Endothelial cell of umbilical vein (primary cell): ENCODE measurements at regions not wholly inside any gene's neighbourhood (a gene's known extent, or its start where the extent isn't known, plus 50 kb on each side); places are given as distances from the start of the nearest gene placed in this dataset.

ENCODE experiments used
- EZH2 ChIP-seq: IDR thresholded peaks from 2 replicates; pipeline ENCODE4 v1.6.1; 2012; ENCODE audit warnings: borderline replicate concordance, low read depth, mild to moderate bottlenecking, moderate library complexity, low read length, inconsistent platforms; ENCODE audit not compliant: severe bottlenecking
- FOS ChIP-seq: IDR thresholded peaks from 2 replicates; pipeline ENCODE4 v1.6.1; 2011; ENCODE audit warnings: mild to moderate bottlenecking, low read length, moderate library complexity, borderline replicate concordance; ENCODE audit not compliant: insufficient read depth
- GATA2 ChIP-seq: IDR thresholded peaks from 2 replicates; pipeline ENCODE4 v1.7.0; 2011; ENCODE audit warnings: low read depth, mild to moderate bottlenecking, moderate library complexity, mixed read lengths, low read length; ENCODE audit not compliant: insufficient read length, insufficient read depth
- JUN ChIP-seq: IDR thresholded peaks from 2 replicates; pipeline ENCODE4 v1.6.1; 2011; ENCODE audit warnings: borderline replicate concordance, low read depth; ENCODE audit not compliant: insufficient read length, insufficient read depth
- MYC ChIP-seq: IDR thresholded peaks from one replicate; pipeline ENCODE4 v1.6.1; 2011; ENCODE audit warnings: mild to moderate bottlenecking, low read depth, low read length
- POLR2A ChIP-seq: IDR thresholded peaks from 2 replicates; pipeline ENCODE4 v1.6.1; 2012; ENCODE audit warnings: low read depth, mild to moderate bottlenecking, control low read depth, low read length
- POLR2AphosphoS5 ChIP-seq: IDR thresholded peaks from 2 replicates; pipeline ENCODE4 v1.6.1; 2012; ENCODE audit warnings: low read depth, mild to moderate bottlenecking, control low read depth, low read length, moderate library complexity; ENCODE audit not compliant: insufficient read depth
- TF ChIP-seq, protein P1 (sequence below), 2 donors: IDR thresholded peaks; 1 replicate in 1 of 2; 2 replicates in 1 of 2; pipeline ENCODE4 v1.5.1; 2011; ENCODE audit warnings: low read length in 2 of 2, mild to moderate bottlenecking in 2 of 2, moderate library complexity in 2 of 2, control low read depth in 1 of 2, inconsistent platforms in 1 of 2, low read depth in 1 of 2; ENCODE audit not compliant: insufficient read depth in 1 of 2; ENCODE audit errors: extremely low read depth in 1 of 2
- TF ChIP-seq, protein P2 (sequence below): IDR thresholded peaks from 2 replicates; pipeline ENCODE4 v1.6.1; 2011; ENCODE audit not compliant: insufficient read depth, insufficient read length

DNA sequence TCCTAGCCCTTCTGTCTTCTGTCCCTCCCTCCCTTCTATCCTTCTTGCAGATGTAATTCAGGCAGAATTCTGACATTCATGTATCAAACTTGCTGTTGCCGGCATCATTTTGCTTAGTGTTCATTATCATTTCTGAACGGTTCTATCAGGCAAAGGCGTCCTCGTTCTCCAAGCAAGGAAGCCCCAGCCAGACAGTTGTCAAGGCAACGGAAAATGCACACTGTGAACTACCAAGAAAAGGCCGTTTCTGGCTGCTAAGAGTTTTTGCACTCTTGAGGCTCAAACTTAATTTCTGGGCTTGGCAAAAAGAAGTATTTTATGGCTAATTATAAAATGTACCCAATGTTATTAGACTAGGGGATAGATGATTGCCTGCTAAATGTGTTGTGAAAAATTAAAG, 164.7 kb upstream of the KCNJ15 start:
- TF ChIP-seq, protein P1, sequence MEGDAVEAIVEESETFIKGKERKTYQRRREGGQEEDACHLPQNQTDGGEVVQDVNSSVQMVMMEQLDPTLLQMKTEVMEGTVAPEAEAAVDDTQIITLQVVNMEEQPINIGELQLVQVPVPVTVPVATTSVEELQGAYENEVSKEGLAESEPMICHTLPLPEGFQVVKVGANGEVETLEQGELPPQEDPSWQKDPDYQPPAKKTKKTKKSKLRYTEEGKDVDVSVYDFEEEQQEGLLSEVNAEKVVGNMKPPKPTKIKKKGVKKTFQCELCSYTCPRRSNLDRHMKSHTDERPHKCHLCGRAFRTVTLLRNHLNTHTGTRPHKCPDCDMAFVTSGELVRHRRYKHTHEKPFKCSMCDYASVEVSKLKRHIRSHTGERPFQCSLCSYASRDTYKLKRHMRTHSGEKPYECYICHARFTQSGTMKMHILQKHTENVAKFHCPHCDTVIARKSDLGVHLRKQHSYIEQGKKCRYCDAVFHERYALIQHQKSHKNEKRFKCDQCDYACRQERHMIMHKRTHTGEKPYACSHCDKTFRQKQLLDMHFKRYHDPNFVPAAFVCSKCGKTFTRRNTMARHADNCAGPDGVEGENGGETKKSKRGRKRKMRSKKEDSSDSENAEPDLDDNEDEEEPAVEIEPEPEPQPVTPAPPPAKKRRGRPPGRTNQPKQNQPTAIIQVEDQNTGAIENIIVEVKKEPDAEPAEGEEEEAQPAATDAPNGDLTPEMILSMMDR (IDR thresholded peaks at IDR 0.05; ENCODE audit: extremely low read depth in 1 of 2, insufficient read depth in 1 of 2, low read depth in 1 of 2, low read length in 2 of 2): no peak
- no peak for TF ChIP-seq GATA2
- TF ChIP-seq EZH2: no peak
- no peak for TF ChIP-seq POLR2AphosphoS5
- TF ChIP-seq FOS: no peak
- TF ChIP-seq POLR2A: no peak
- TF ChIP-seq, protein P2, sequence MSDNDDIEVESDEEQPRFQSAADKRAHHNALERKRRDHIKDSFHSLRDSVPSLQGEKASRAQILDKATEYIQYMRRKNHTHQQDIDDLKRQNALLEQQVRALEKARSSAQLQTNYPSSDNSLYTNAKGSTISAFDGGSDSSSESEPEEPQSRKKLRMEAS: no peak
- TF ChIP-seq JUN: no peak
- no peak for TF ChIP-seq MYC
